ENCODE measurements at regions not wholly inside any gene's neighbourhood (a gene's known extent, or its start where the extent isn't known, plus 50 kb on each side); places are given as distances from the start of the nearest gene placed in this dataset.

DNA sequence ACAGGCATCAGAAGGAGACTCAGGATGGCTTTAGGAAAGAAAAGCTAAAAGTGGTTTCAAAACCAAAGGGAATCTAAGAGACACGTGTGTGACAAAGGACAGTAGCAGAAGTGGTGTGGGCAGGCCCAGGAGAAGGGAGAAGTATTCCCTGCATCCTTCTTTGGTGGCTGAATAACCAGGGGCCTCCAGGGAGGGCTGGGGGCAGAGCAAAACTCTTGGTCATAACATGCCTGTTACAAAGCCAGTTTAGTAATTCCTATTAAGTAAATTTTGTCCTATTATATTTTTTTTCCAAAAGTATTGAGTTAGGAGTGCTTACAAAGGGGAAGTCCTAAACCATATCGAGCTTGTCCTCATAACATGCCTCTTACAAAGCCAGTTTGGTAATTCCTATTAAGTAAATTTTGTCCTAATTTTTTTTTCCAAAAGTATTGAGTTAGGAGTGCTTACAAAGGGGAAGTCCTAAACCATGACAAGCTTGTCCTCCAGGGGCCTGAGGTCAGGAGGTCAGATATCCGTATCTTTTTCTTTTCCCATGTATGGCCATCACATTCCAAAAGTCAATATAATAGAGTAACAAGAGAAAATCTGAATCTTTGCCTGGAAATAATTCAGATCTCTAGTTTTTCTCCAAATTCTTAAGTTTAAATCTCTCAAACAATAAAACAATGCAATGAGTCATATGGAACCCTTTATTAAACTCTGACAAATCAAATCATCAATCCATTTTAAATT, 509.2 kb downstream of the LTN1 start:
- no peak overlapping the region for H4K91ac ChIP-seq (ENCODE audit: low read length)
- H2AFZ ChIP-seq (ENCODE audit: low read depth, low read length) = no peak overlapping the region
- no peaks in the 10 kb centered on the region for H3K27me3 ChIP-seq (ENCODE audit: control insufficient read depth in 1 of 2, insufficient read depth in 1 of 2, low read length in 2 of 2)
- no peaks in the 10 kb centered on the region for H3K4me1 ChIP-seq (ENCODE audit: control insufficient read depth, insufficient read depth, low read depth, low read length)
- H3K36me3 ChIP-seq (ENCODE audit: control insufficient read depth in 1 of 2, insufficient read depth in 2 of 2, low read depth in 1 of 2, low read length in 2 of 2) = no peaks in the 10 kb centered on the region
- no peak overlapping the region for H2BK120ac ChIP-seq (ENCODE audit: low read depth, low read length)
- no peak overlapping the region for H2BK5ac ChIP-seq (ENCODE audit: low read depth, low read length, poor library complexity, severe bottlenecking)
- H3K79me1 ChIP-seq (replicated peaks; ENCODE audit: low read length, poor library complexity, severe bottlenecking) = no peaks in the 10 kb centered on the region
- H3K9me3 ChIP-seq (ENCODE audit: control insufficient read depth, low read length) = no peaks in the 10 kb centered on the region
- no peak overlapping the region for H3K27ac ChIP-seq (ENCODE audit: low read length, poor library complexity, severe bottlenecking)
- H3K9ac ChIP-seq (ENCODE audit: low read length) = no peak overlapping the region
- no peak overlapping the region for H2BK12ac ChIP-seq (ENCODE audit: low read length in 2 of 2)
- no peak overlapping the region for H3K18ac ChIP-seq (ENCODE audit: low read depth in 1 of 2, low read length in 2 of 2)
- no peak overlapping the region for H3K14ac ChIP-seq (ENCODE audit: low read length in 2 of 2)
- no peak overlapping the region for H3K4ac ChIP-seq (ENCODE audit: low read depth in 1 of 2, low read length in 2 of 2)
- H2BK15ac ChIP-seq (ENCODE audit: low read depth, poor library complexity, severe bottlenecking) = no peak overlapping the region
- no peak overlapping the region for H3K23ac ChIP-seq (ENCODE audit: low read length in 2 of 2)
- no peak overlapping the region for H2AK5ac ChIP-seq (ENCODE audit: low read length, severe bottlenecking)
- H3K4me2 ChIP-seq (ENCODE audit: low read length, poor library complexity, severe bottlenecking) = no peak overlapping the region
- WGBS = 39% methylated on average over 1 of the region's 3 CpGs
- H3K4me3 ChIP-seq (ENCODE audit: insufficient read depth in 1 of 2, low read depth in 1 of 2, low read length in 2 of 2) = no peak overlapping the region
- no peak for DNase-seq
- H4K8ac ChIP-seq (ENCODE audit: low read length) = no peak overlapping the region

DNA sequence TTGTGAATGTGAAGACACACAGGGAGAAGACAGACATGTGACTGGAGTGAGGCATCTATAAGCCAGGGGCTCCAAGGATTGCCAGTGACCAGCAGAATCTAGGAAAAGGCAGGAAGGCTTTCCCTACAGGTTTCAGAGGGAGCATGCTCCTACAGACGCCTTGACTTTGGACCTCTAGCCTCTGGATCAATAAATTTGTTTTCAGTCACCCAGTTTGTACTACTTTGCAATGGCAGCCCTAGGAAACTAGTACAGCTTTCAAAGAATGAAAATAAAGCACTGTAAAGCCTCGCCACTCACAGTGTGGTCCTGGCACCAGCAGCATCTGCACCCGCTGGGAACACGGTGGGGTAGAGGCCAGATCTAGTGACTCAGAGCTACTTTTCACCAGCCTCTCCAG, 510.0 kb downstream of the LTN1 start:
- H2AK5ac ChIP-seq (ENCODE audit: low read length, severe bottlenecking) = no peak overlapping the region
- H3K14ac ChIP-seq (ENCODE audit: low read length in 2 of 2) = no peak overlapping the region
- H3K4me1 ChIP-seq (ENCODE audit: control insufficient read depth, insufficient read depth, low read depth, low read length) = no peaks in the 10 kb centered on the region
- no peak overlapping the region for H4K8ac ChIP-seq (ENCODE audit: low read length)
- WGBS = 81% methylated on average over 4 of the region's 4 CpGs
- H3K4me3 ChIP-seq (ENCODE audit: insufficient read depth in 1 of 2, low read depth in 1 of 2, low read length in 2 of 2) = no peak overlapping the region
- H3K4me2 ChIP-seq (ENCODE audit: low read length, poor library complexity, severe bottlenecking) = no peak overlapping the region
- H3K27ac ChIP-seq (ENCODE audit: low read length, poor library complexity, severe bottlenecking) = no peak overlapping the region
- no peak overlapping the region for H4K91ac ChIP-seq (ENCODE audit: low read length)
- H3K4ac ChIP-seq (ENCODE audit: low read depth in 1 of 2, low read length in 2 of 2) = no peak overlapping the region
- no peak overlapping the region for H3K23ac ChIP-seq (ENCODE audit: low read length in 2 of 2)
- H2BK120ac ChIP-seq (ENCODE audit: low read depth, low read length) = no peak overlapping the region
- H3K18ac ChIP-seq (ENCODE audit: low read depth in 1 of 2, low read length in 2 of 2) = no peak overlapping the region
- H2BK15ac ChIP-seq (ENCODE audit: low read depth, poor library complexity, severe bottlenecking) = no peak overlapping the region
- H2BK12ac ChIP-seq (ENCODE audit: low read length in 2 of 2) = no peak overlapping the region
- H3K9ac ChIP-seq (ENCODE audit: low read length) = no peak overlapping the region
- no peaks in the 10 kb centered on the region for H3K9me3 ChIP-seq (ENCODE audit: control insufficient read depth, low read length)
- DNase-seq = no peak
- no peaks in the 10 kb centered on the region for H3K27me3 ChIP-seq (ENCODE audit: control insufficient read depth in 1 of 2, insufficient read depth in 1 of 2, low read length in 2 of 2)
- H3K79me1 ChIP-seq (replicated peaks; ENCODE audit: low read length, poor library complexity, severe bottlenecking) = no peaks in the 10 kb centered on the region
- no peak overlapping the region for H2BK5ac ChIP-seq (ENCODE audit: low read depth, low read length, poor library complexity, severe bottlenecking)
- no peaks in the 10 kb centered on the region for H3K36me3 ChIP-seq (ENCODE audit: control insufficient read depth in 1 of 2, insufficient read depth in 2 of 2, low read depth in 1 of 2, low read length in 2 of 2)
- H2AFZ ChIP-seq (ENCODE audit: low read depth, low read length) = no peak overlapping the region

DNA sequence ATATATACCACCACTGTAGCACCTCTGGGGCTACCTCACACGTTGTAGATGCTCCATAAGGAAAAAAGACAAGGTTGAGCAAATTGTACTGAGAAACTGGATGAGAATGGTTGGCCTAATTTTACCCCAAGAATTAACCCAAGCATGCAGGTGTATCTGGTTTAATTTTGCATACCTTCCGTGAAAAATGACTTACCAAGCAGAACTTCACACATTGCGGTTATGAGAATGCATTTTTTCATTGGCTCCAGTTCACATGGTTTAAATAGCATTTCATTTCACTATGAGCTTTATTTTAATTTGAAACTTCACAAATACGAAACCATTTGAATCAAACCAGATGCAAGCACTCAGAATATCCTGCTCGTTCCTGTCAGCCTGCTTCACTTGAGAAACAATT, 512.2 kb downstream of the LTN1 start:
- no peak for DNase-seq
- Histone ChIP-seq H2BK15ac (ENCODE audit: low read depth, poor library complexity, severe bottlenecking) (no peak overlapping the region), H4K8ac (ENCODE audit: low read length) (no peak overlapping the region), H2BK5ac (ENCODE audit: low read depth, low read length, poor library complexity, severe bottlenecking) (no peak overlapping the region), H3K4me1 (ENCODE audit: control insufficient read depth, insufficient read depth, low read depth, low read length) (no peaks in the 10 kb centered on the region), H3K18ac (ENCODE audit: low read depth in 1 of 2, low read length in 2 of 2) (no peak overlapping the region), H4K91ac (ENCODE audit: low read length) (no peak overlapping the region), H2BK12ac (ENCODE audit: low read length in 2 of 2) (no peak overlapping the region), H3K9ac (ENCODE audit: low read length) (no peak overlapping the region), H2AK5ac (ENCODE audit: low read length, severe bottlenecking) (no peak overlapping the region), H3K14ac (ENCODE audit: low read length in 2 of 2) (no peak overlapping the region), H3K9me3 (ENCODE audit: control insufficient read depth, low read length) (no peaks in the 10 kb centered on the region), H3K36me3 (ENCODE audit: control insufficient read depth in 1 of 2, insufficient read depth in 2 of 2, low read depth in 1 of 2, low read length in 2 of 2) (no peaks in the 10 kb centered on the region), H3K4me2 (ENCODE audit: low read length, poor library complexity, severe bottlenecking) (no peak overlapping the region), H3K4ac (ENCODE audit: low read depth in 1 of 2, low read length in 2 of 2) (peak overlapping the region in 1 of 2 experiments; percentile 58), H2BK120ac (ENCODE audit: low read depth, low read length) (no peak overlapping the region), H3K27ac (ENCODE audit: low read length, poor library complexity, severe bottlenecking) (no peak overlapping the region), H3K79me1 (replicated peaks; ENCODE audit: low read length, poor library complexity, severe bottlenecking) (no peaks in the 10 kb centered on the region), H2AFZ (ENCODE audit: low read depth, low read length) (no peak overlapping the region), H3K4me3 (ENCODE audit: insufficient read depth in 1 of 2, low read depth in 1 of 2, low read length in 2 of 2) (no peak overlapping the region), H3K27me3 (ENCODE audit: control insufficient read depth in 1 of 2, insufficient read depth in 1 of 2, low read length in 2 of 2) (no peaks in the 10 kb centered on the region), H3K23ac (ENCODE audit: low read length in 2 of 2) (no peak overlapping the region)
- 85% methylated on average over 5 of the region's 5 CpGs for WGBS

DNA sequence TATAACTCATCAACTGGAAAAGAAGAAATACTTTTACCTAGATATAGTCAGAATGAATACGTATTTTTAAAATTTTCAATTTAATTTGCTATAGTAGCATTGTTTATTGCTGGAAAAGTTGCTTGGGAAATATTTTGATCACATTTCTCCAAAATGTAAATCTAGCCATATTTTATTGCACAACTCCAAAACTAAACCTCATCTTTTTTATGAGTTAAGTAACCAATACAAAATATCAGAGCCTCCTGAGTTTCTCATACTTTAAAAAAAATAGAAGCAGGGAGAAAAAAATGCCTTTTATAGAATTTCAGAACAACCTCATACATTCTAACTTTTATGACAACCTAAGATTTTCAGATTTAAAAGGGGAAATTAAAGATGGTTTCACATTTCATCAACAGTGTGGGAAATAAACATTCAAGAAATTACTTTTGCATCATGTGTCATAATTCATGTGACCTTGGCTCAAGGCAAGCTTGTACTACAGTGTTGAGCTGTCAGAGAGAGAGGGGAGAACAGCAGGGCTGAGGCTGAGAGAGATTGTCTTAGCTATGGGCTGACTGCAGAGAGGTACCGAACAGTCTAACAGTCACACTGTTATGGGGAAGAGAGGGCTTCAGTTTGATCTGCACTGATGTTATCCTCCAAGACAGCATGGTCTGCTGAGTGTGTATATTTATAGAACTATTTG, 519.0 kb downstream of the LTN1 start:
- H2BK5ac ChIP-seq (ENCODE audit: low read depth, low read length, poor library complexity, severe bottlenecking) = no peak overlapping the region
- H3K23ac ChIP-seq (ENCODE audit: low read length in 2 of 2) = no peak overlapping the region
- no peak for DNase-seq
- no peaks in the 10 kb centered on the region for H3K4me1 ChIP-seq (ENCODE audit: control insufficient read depth, insufficient read depth, low read depth, low read length)
- H3K4me3 ChIP-seq (ENCODE audit: insufficient read depth in 1 of 2, low read depth in 1 of 2, low read length in 2 of 2) = no peak overlapping the region
- WGBS = 88% methylated on average over 1 of the region's 2 CpGs
- no peak overlapping the region for H2BK120ac ChIP-seq (ENCODE audit: low read depth, low read length)
- H3K27ac ChIP-seq (ENCODE audit: low read length, poor library complexity, severe bottlenecking) = no peak overlapping the region
- H3K27me3 ChIP-seq (ENCODE audit: control insufficient read depth in 1 of 2, insufficient read depth in 1 of 2, low read length in 2 of 2) = no peaks in the 10 kb centered on the region
- H3K4ac ChIP-seq (ENCODE audit: low read depth in 1 of 2, low read length in 2 of 2) = no peak overlapping the region
- H3K9ac ChIP-seq (ENCODE audit: low read length) = peak overlapping the region; percentile 48
- no peak overlapping the region for H4K8ac ChIP-seq (ENCODE audit: low read length)
- no peak overlapping the region for H2BK15ac ChIP-seq (ENCODE audit: low read depth, poor library complexity, severe bottlenecking)
- H3K79me1 ChIP-seq (replicated peaks; ENCODE audit: low read length, poor library complexity, severe bottlenecking) = no peaks in the 10 kb centered on the region
- H3K36me3 ChIP-seq (ENCODE audit: control insufficient read depth in 1 of 2, insufficient read depth in 2 of 2, low read depth in 1 of 2, low read length in 2 of 2) = no peaks in the 10 kb centered on the region
- H3K4me2 ChIP-seq (ENCODE audit: low read length, poor library complexity, severe bottlenecking) = no peak overlapping the region
- H2AK5ac ChIP-seq (ENCODE audit: low read length, severe bottlenecking) = no peak overlapping the region
- no peak overlapping the region for H4K91ac ChIP-seq (ENCODE audit: low read length)
- no peak overlapping the region for H3K18ac ChIP-seq (ENCODE audit: low read depth in 1 of 2, low read length in 2 of 2)
- H2AFZ ChIP-seq (ENCODE audit: low read depth, low read length) = no peak overlapping the region
- H3K14ac ChIP-seq (ENCODE audit: low read length in 2 of 2) = no peak overlapping the region
- no peaks in the 10 kb centered on the region for H3K9me3 ChIP-seq (ENCODE audit: control insufficient read depth, low read length)
- H2BK12ac ChIP-seq (ENCODE audit: low read length in 2 of 2) = no peak overlapping the region
